ENCODE measurements at regions not wholly inside any gene's neighbourhood (a gene's known extent, or its start where the extent isn't known, plus 50 kb on each side); places are given as distances from the start of the nearest gene placed in this dataset.

DNA sequence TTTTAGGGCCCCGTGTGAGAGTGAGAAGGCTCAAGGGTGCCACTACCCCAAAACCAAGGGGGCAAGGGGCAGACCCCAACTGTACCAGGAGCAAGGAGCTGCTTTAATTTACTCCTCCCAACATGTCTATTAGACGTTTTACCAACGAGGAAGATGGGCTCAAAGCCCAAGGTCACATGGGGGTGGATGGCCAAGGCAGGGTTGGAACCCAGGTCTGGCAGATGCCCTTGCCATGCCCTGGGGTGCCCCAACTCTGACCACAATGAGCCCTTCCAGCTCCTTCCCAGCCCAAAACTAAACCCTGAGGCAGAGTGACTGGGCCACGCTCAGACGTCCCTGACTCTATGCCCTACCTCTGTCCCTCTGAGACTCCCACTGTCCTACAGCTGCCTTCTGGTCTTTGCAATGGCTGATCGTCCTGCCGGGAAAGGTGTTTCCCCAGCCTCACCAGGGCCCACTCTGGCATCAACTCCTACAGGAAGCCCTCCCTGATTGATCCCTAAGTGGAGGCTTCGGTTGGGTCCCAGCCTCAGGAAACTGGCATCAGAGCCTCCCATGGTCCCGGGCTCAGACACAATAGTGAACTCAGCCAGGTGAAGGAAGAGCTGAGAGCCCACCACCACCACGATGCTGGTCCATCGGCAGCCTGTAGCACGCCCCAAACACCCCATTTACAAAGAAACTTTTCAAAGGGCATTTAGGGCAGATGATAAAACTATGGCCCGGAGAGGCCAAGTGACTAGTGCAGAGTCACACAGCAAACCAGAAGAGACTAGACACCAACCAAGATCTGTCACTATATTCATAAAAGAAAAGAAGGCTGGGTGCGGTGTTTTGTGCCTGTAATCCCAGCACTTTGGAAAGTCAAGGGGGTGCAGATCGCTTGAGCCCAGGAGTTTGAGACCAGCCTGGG, 60.2 kb upstream of the MYL10 start:
- H2AFZ ChIP-seq = no peak overlapping the region
- no peaks in the 10 kb centered on the region for H3K27me3 ChIP-seq (replicated peaks; ENCODE audit: insufficient read depth)

DNA sequence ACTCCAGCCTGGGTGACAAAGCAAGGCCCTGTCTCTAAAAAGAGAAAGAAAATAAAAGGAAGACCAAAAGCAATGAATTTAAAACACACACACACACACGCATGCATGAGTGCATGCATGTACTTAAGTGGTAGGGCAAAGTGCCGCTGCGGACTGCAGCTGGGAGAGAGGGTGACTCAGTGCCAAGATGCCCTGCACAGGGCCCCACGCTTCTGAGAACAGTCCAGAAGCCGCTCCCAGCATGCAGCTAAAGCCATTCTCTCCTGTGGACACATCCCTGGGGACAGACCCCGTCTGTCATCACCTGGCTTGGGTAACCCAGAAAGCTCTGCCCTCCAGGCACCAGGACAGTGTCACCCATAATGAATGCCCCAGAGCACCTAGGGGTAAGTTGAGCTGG, 61.0 kb upstream of the MYL10 start:
- Histone ChIP-seq H3K9ac (no peak overlapping the region), H3K27me3 (replicated peaks; ENCODE audit: insufficient read depth) (no peaks in the 10 kb centered on the region), H3K27ac (no peak overlapping the region), H3K9me2 (ENCODE audit: insufficient read depth) (no peaks in the 10 kb centered on the region), H3K4me2 (ENCODE audit: unreplicated experiment) (no peak overlapping the region), H3K36me3 (ENCODE audit: low read depth) (no peaks in the 10 kb centered on the region), H4K20me1 (ENCODE audit: insufficient read depth) (no peaks in the 10 kb centered on the region), H3K9me3 (ENCODE audit: low read depth) (no peaks in the 10 kb centered on the region), H3K4me3 (no peak overlapping the region), H3K79me2 (ENCODE audit: insufficient read depth) (no peaks in the 10 kb centered on the region), H2AFZ (no peak overlapping the region), H3K4me1 (ENCODE audit: insufficient read depth) (no peaks in the 10 kb centered on the region), H3F3A (ENCODE audit: insufficient read depth) (no peaks in the 10 kb centered on the region)
- in situ Hi-C loops (cut with MboI) = no loop called here
- TF ChIP-seq EZH2phosphoT487 (IDR thresholded peaks at IDR 0.05; ENCODE audit: insufficient read depth, low read depth) (no peak), EZH2 (IDR thresholded peaks at IDR 0.05; ENCODE audit: insufficient read depth, poor library complexity, severe bottlenecking) (no peak)
- peak; percentile 22 for DNase-seq
- 73 to 74% methylated on average over 6 of the region's 6 CpGs for WGBS, 2 experiments (ENCODE audit: low coverage in 1 of 2, low lambda C conversion rate in 2 of 2, missing lambda C conversion rate in 2 of 2)

More for the DNA sequence above, 60.2 kb upstream of the MYL10 start:
- no peak overlapping the region for H3K4me3 ChIP-seq
- no peaks in the 10 kb centered on the region for H4K20me1 ChIP-seq (ENCODE audit: insufficient read depth)
- no peaks in the 10 kb centered on the region for H3F3A ChIP-seq (ENCODE audit: insufficient read depth)
- in situ Hi-C loops (cut with MboI) = no loop called here
- no peak overlapping the region for H3K27ac ChIP-seq
- no peaks in the 10 kb centered on the region for H3K4me1 ChIP-seq (ENCODE audit: insufficient read depth)
- H3K9me3 ChIP-seq (ENCODE audit: low read depth) = no peaks in the 10 kb centered on the region
- no peak overlapping the region for H3K9ac ChIP-seq
- WGBS, 2 experiments (ENCODE audit: low coverage in 1 of 2, low lambda C conversion rate in 2 of 2, missing lambda C conversion rate in 2 of 2) = 74 to 77% methylated on average over 15 of the region's 15 CpGs
- no peak overlapping the region for H3K4me2 ChIP-seq (ENCODE audit: unreplicated experiment)
- no peaks in the 10 kb centered on the region for H3K79me2 ChIP-seq (ENCODE audit: insufficient read depth)
- DNase-seq = no peak
- no peaks in the 10 kb centered on the region for H3K36me3 ChIP-seq (ENCODE audit: low read depth)
- H3K9me2 ChIP-seq (ENCODE audit: insufficient read depth) = no peaks in the 10 kb centered on the region
- TF ChIP-seq EZH2phosphoT487 (IDR thresholded peaks at IDR 0.05; ENCODE audit: insufficient read depth, low read depth) (no peak), EZH2 (IDR thresholded peaks at IDR 0.05; ENCODE audit: insufficient read depth, poor library complexity, severe bottlenecking) (no peak)

DNA sequence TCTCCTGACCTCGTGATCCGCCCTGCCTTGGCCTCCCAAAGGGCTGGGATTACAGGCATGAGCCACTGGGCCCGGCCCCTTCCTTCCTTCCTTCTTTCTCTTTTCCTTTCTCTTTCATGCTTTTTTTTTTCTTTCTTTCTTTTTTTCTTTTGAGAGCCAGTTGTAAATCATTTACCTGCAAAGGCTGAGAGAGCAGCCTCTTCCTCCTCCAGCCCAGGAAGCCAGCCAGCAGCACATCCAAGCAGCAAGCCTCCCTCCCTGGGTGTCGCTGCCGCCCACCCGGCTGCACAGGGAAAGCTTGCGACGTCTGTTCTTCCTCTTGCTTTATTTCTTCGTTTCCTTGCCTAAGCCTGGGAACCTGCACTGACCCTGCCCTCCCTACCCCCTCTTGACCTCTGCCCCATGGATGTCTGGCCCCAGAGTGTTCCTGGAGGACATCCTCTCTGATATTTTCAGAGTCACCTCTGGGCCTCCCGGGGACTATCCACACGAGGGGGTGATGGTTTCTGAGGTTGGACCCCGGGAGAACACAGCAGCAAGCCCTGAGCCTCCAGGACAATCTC, 62.8 kb upstream of the MYL10 start:
- Histone ChIP-seq H3K9me2 (ENCODE audit: insufficient read depth) (no peaks in the 10 kb centered on the region), H3K9me3 (ENCODE audit: low read depth) (no peaks in the 10 kb centered on the region), H3K9ac (no peak overlapping the region), H3K4me1 (ENCODE audit: insufficient read depth) (no peaks in the 10 kb centered on the region), H3K36me3 (ENCODE audit: low read depth) (no peaks in the 10 kb centered on the region), H3K27ac (no peak overlapping the region), H3K27me3 (replicated peaks; ENCODE audit: insufficient read depth) (no peaks in the 10 kb centered on the region), H3K4me2 (ENCODE audit: unreplicated experiment) (no peak overlapping the region), H3F3A (ENCODE audit: insufficient read depth) (no peaks in the 10 kb centered on the region), H2AFZ (no peak overlapping the region), H3K79me2 (ENCODE audit: insufficient read depth) (no peaks in the 10 kb centered on the region), H4K20me1 (ENCODE audit: insufficient read depth) (no peaks in the 10 kb centered on the region), H3K4me3 (no peak overlapping the region)
- 57 to 61% methylated on average over 12 of the region's 12 CpGs for WGBS, 2 experiments (ENCODE audit: low coverage in 1 of 2, low lambda C conversion rate in 2 of 2, missing lambda C conversion rate in 2 of 2)
- in situ Hi-C loops (cut with MboI) = no loop called here
- no peak for DNase-seq
- TF ChIP-seq EZH2phosphoT487 (IDR thresholded peaks at IDR 0.05; ENCODE audit: insufficient read depth, low read depth) (no peak), EZH2 (IDR thresholded peaks at IDR 0.05; ENCODE audit: insufficient read depth, poor library complexity, severe bottlenecking) (no peak)

DNA sequence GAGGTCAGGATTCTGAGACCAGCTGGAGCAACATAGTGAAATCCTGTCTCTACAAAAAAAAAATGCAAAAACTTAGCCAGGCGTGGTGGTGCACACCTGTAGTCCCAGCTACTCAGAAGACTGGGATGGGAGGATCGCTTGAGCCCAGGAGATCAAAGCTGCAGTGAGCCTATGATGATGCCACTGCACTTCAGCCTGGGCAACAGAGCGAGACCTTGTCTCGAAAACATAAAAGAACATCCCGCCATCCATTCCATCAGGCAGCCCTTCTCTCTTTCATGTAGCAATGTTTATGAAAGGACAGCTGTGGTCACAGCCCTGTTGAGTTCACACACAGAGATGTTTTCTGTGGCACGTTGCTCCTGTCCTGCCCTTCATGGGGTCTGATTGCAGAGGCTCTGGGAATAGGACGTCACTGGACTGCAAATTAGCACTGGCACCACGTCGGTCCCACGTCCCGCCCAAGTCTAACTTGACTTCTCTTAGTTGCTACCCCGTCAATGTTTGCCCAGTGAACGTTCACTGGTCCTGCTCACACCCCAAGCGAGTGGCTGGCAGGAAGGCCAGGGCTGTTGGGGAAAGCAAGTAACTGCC, 64.5 kb upstream of the MYL10 start:
- H3K4me1 ChIP-seq (ENCODE audit: insufficient read depth) = no peaks in the 10 kb centered on the region
- no peaks in the 10 kb centered on the region for H3K79me2 ChIP-seq (ENCODE audit: insufficient read depth)
- no peaks in the 10 kb centered on the region; the same call in 1 of the 2 replicates for H3K27me3 ChIP-seq (replicated peaks; ENCODE audit: insufficient read depth)
- H3K36me3 ChIP-seq (ENCODE audit: low read depth) = no peaks in the 10 kb centered on the region
- H3K27ac ChIP-seq = no peak overlapping the region
- DNase-seq = no peak
- H2AFZ ChIP-seq = no peak overlapping the region
- H3K9ac ChIP-seq = no peak overlapping the region
- no peaks in the 10 kb centered on the region for H4K20me1 ChIP-seq (ENCODE audit: insufficient read depth)
- no peak overlapping the region for H3K4me3 ChIP-seq
- WGBS, 2 experiments (ENCODE audit: low coverage in 1 of 2, low lambda C conversion rate in 2 of 2, missing lambda C conversion rate in 2 of 2) = 73 to 76% methylated on average over 14 of the region's 14 CpGs
- no peak overlapping the region for H3K4me2 ChIP-seq (ENCODE audit: unreplicated experiment)
- no peaks in the 10 kb centered on the region for H3F3A ChIP-seq (ENCODE audit: insufficient read depth)
- H3K9me3 ChIP-seq (ENCODE audit: low read depth) = no peaks in the 10 kb centered on the region
- TF ChIP-seq EZH2phosphoT487 (IDR thresholded peaks at IDR 0.05; ENCODE audit: insufficient read depth, low read depth) = no peak
- TF ChIP-seq EZH2 (IDR thresholded peaks at IDR 0.05; ENCODE audit: insufficient read depth, poor library complexity, severe bottlenecking) = no peak
- in situ Hi-C loops (cut with MboI) = no loop called here
- H3K9me2 ChIP-seq (ENCODE audit: insufficient read depth) = no peaks in the 10 kb centered on the region
